A549 (cell line): ENCODE measurements at regions not wholly inside any gene's neighbourhood (a gene's known extent, or its start where the extent isn't known, plus 50 kb on each side); places are given as distances from the start of the nearest gene placed in this dataset.

ENCODE experiments used
- TF ChIP-seq, protein P1 (sequence below): fragments of >200 bp; sonication (Bioruptor Twin); formaldehyde crosslinking; IDR thresholded peaks from 3 replicates; pipeline ENCODE4 v1.5.1; 2016
- TF ChIP-seq, protein P2 (sequence below): fragments of 450-650 bp; IDR thresholded peaks from 2 replicates; pipeline ENCODE4 v1.6.1; 2014; ENCODE audit warnings: antibody characterized with exemption

DNA sequence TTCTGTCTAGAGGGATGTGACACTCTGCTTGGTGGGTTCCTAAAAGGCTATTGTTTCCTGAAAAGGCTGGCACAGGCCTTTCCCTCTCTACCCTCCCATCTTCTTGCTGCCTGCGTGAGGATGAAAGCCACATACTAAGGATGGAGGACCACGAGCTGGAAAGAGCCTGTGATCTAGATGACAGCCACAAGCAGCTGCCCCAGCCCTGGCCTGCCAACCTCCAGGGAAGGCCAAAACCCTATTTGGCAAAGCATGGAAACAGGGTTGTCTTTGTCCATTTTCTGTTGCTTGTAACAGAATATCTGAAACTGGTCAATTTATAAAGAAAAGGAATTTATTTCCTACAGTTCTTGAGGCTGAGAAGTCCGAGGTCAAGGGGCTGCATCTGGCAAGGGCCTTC is 144.5 kb downstream of the FBLN2 start:
- TF ChIP-seq, protein P1, sequence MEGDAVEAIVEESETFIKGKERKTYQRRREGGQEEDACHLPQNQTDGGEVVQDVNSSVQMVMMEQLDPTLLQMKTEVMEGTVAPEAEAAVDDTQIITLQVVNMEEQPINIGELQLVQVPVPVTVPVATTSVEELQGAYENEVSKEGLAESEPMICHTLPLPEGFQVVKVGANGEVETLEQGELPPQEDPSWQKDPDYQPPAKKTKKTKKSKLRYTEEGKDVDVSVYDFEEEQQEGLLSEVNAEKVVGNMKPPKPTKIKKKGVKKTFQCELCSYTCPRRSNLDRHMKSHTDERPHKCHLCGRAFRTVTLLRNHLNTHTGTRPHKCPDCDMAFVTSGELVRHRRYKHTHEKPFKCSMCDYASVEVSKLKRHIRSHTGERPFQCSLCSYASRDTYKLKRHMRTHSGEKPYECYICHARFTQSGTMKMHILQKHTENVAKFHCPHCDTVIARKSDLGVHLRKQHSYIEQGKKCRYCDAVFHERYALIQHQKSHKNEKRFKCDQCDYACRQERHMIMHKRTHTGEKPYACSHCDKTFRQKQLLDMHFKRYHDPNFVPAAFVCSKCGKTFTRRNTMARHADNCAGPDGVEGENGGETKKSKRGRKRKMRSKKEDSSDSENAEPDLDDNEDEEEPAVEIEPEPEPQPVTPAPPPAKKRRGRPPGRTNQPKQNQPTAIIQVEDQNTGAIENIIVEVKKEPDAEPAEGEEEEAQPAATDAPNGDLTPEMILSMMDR: no peak
- TF ChIP-seq, protein P2, sequence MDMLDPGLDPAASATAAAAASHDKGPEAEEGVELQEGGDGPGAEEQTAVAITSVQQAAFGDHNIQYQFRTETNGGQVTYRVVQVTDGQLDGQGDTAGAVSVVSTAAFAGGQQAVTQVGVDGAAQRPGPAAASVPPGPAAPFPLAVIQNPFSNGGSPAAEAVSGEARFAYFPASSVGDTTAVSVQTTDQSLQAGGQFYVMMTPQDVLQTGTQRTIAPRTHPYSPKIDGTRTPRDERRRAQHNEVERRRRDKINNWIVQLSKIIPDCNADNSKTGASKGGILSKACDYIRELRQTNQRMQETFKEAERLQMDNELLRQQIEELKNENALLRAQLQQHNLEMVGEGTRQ: no peak
